ENCODE measurements at regions not wholly inside any gene's neighbourhood (a gene's known extent, or its start where the extent isn't known, plus 50 kb on each side); places are given as distances from the start of the nearest gene placed in this dataset.

DNA sequence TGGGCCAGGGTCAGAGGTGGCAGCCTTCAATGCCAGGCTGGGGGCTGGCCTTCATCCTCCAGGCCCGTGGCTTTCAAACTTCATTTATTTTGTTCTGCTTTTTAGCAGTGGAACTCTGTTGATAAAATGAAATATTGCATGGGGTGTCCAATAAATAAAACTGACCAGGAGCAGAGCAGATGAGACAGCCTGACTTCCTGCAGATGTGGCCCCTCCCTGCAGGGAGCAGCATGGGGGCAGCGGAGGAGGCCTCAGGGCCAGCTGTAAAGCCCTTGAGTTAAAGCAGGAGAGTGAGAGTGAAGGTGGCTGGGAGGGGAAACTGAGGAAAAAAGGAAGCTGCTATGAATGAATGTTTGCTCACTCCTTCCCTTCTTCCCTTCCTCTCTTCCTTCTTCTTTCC is 120.3 kb downstream of the RPAP3 start:
- no peak overlapping the region for H3K4me3 ChIP-seq
- WGBS (ENCODE audit: insufficient coverage, insufficient replicate concordance, low lambda C conversion rate, missing lambda C conversion rate) = 25% methylated on average over 2 of the region's 2 CpGs
- ChIA-PET CTCF (no interaction called here), POLR2A (no interaction called here), RAD21 (ENCODE audit: unreplicated experiment) (no interaction called here), SMC1A (ENCODE audit: uncharacterized antibody, unreplicated experiment) (no interaction called here)
- DNase-seq (ENCODE audit: low read depth, low spot score) (no peak), FAIRE-seq (no peak), ATAC-seq (no peak)
- no peak overlapping the region for H3K27ac ChIP-seq (ENCODE audit: control insufficient read depth, insufficient read depth)
- H3K9me3 ChIP-seq (replicated peaks; ENCODE audit: control insufficient read depth, insufficient read depth, low read length) = no peaks in the 10 kb centered on the region
- no peak overlapping the region for H2AFZ ChIP-seq (ENCODE audit: control insufficient read depth, low read depth, low read length)
- H3K4me2 ChIP-seq (ENCODE audit: control insufficient read depth, insufficient read depth) = no peak overlapping the region
- no peaks in the 10 kb centered on the region for H3K36me3 ChIP-seq (ENCODE audit: control insufficient read depth in 2 of 2, insufficient read depth in 2 of 2, low read length in 1 of 2)
- TF ChIP-seq ZNF24 (IDR thresholded peaks at IDR 0.05) (no peak), CREM (IDR thresholded peaks at IDR 0.05; ENCODE audit: low read depth) (no peak), TAF1 (IDR thresholded peaks at IDR 0.05; ENCODE audit: borderline replicate concordance, low read depth, low read length) (no peak), BACH1 (IDR thresholded peaks at IDR 0.05; ENCODE audit: borderline replicate concordance) (no peak), HDGF (IDR thresholded peaks at IDR 0.05) (no peak), FOXK2 (IDR thresholded peaks at IDR 0.05) (no peak), RCOR1 (conservative IDR thresholded peaks at IDR 0.05; ENCODE audit: low read depth, low read length) (no peak), ZNF384 (IDR thresholded peaks at IDR 0.05; ENCODE audit: borderline replicate concordance, low read depth, low read length) (no peak)
- TF ChIP-seq, protein P1, sequence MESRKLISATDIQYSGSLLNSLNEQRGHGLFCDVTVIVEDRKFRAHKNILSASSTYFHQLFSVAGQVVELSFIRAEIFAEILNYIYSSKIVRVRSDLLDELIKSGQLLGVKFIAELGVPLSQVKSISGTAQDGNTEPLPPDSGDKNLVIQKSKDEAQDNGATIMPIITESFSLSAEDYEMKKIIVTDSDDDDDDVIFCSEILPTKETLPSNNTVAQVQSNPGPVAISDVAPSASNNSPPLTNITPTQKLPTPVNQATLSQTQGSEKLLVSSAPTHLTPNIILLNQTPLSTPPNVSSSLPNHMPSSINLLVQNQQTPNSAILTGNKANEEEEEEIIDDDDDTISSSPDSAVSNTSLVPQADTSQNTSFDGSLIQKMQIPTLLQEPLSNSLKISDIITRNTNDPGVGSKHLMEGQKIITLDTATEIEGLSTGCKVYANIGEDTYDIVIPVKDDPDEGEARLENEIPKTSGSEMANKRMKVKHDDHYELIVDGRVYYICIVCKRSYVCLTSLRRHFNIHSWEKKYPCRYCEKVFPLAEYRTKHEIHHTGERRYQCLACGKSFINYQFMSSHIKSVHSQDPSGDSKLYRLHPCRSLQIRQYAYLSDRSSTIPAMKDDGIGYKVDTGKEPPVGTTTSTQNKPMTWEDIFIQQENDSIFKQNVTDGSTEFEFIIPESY (IDR thresholded peaks at IDR 0.05) = no peak
- TF ChIP-seq, protein P2, sequence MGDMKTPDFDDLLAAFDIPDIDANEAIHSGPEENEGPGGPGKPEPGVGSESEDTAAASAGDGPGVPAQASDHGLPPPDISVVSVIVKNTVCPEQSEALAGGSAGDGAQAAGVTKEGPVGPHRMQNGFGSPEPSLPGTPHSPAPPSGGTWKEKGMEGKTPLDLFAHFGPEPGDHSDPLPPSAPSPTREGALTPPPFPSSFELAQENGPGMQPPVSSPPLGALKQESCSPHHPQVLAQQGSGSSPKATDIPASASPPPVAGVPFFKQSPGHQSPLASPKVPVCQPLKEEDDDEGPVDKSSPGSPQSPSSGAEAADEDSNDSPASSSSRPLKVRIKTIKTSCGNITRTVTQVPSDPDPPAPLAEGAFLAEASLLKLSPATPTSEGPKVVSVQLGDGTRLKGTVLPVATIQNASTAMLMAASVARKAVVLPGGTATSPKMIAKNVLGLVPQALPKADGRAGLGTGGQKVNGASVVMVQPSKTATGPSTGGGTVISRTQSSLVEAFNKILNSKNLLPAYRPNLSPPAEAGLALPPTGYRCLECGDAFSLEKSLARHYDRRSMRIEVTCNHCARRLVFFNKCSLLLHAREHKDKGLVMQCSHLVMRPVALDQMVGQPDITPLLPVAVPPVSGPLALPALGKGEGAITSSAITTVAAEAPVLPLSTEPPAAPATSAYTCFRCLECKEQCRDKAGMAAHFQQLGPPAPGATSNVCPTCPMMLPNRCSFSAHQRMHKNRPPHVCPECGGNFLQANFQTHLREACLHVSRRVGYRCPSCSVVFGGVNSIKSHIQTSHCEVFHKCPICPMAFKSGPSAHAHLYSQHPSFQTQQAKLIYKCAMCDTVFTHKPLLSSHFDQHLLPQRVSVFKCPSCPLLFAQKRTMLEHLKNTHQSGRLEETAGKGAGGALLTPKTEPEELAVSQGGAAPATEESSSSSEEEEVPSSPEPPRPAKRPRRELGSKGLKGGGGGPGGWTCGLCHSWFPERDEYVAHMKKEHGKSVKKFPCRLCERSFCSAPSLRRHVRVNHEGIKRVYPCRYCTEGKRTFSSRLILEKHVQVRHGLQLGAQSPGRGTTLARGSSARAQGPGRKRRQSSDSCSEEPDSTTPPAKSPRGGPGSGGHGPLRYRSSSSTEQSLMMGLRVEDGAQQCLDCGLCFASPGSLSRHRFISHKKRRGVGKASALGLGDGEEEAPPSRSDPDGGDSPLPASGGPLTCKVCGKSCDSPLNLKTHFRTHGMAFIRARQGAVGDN (IDR thresholded peaks at IDR 0.05) = no peak
- TF ChIP-seq, protein P3, sequence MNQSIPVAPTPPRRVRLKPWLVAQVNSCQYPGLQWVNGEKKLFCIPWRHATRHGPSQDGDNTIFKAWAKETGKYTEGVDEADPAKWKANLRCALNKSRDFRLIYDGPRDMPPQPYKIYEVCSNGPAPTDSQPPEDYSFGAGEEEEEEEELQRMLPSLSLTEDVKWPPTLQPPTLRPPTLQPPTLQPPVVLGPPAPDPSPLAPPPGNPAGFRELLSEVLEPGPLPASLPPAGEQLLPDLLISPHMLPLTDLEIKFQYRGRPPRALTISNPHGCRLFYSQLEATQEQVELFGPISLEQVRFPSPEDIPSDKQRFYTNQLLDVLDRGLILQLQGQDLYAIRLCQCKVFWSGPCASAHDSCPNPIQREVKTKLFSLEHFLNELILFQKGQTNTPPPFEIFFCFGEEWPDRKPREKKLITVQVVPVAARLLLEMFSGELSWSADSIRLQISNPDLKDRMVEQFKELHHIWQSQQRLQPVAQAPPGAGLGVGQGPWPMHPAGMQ (IDR thresholded peaks at IDR 0.05; ENCODE audit: borderline replicate concordance) = no peak
- H3K9ac ChIP-seq (ENCODE audit: control insufficient read depth, insufficient read depth, low read length) = no peak overlapping the region
- H3K79me2 ChIP-seq (ENCODE audit: control insufficient read depth, insufficient read depth, low read length) = no peaks in the 10 kb centered on the region
- H3K4me1 ChIP-seq (ENCODE audit: control insufficient read depth, insufficient read depth, low read length) = no peaks in the 10 kb centered on the region
- H4K20me1 ChIP-seq (ENCODE audit: control insufficient read depth, insufficient read depth) = no peaks in the 10 kb centered on the region
- H3K27me3 ChIP-seq (replicated peaks in 1 of 2; ENCODE audit: control insufficient read depth in 2 of 2, insufficient read depth in 2 of 2, low read length in 1 of 2) = no peaks in the 10 kb centered on the region
- intact Hi-C loops (cut with micrococcal nuclease; ENCODE audit: unreplicated experiment) (no loop called here), in situ Hi-C loops (cut with MboI) (no loop called here)
- no TSS peak for BruUV-seq (replicated peaks)

All from GM12878 (cell line).